Activated CD8-positive, alpha-beta memory T cell treated with anti-CD3 and anti-CD28 coated beads, Interleukin-2, amount 50 U/mL, for 1 hour (primary cell): ENCODE measurements at regions not wholly inside any gene's neighbourhood (a gene's known extent, or its start where the extent isn't known, plus 50 kb on each side); places are given as distances from the start of the nearest gene placed in this dataset.

ENCODE experiments used
- DNase-seq: peaks from one replicate; pipeline ENCODE4 v3.0.0-alpha.2; 2020; ENCODE audit errors: extremely low read depth

DNA sequence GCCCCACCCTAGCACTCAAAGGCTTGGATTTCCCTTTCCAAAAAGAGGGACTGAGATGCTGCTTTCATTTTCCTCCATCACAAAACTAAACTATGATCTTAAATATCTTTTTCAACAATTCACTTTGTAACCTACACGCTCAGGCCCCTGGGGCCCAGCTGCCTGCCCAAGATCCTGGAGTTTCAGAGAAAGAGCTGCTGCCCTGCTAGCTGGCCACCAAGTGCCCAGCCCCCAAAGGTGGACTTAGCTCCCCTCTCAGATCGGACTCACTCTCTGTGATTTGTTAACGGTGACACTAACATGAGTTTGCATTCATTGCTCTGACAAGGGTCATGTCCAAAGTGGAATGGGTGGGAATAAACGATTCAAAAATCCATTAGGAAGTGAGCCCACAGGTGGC lies 119.6 kb upstream of the SMAD3 start:
- no peak for DNase-seq

GRCh38 chr15:66946578-66947164 lies 118.7 kb upstream of the SMAD3 start:
- peak; percentile 35 for DNase-seq

DNA sequence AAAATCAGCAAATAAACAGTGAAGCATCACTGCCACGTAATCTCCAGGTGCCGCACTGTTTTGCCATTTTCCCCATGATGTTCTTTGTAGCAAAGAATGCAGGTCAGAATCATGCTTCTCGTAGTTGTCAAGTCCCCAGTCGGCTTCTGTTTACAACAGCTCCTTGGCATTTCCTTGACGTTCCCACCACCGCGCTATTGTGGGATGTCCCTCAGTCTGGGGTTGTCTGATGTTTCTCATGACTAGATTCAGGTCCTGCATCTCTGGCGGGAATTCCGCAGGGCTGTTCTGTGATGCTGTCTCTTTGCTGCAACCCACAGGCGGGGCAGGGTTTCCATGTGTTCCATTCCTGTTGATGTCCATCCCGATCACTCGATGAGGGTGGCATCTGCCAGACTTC lies 117.9 kb upstream of the SMAD3 start:
- no peak for DNase-seq

DNA sequence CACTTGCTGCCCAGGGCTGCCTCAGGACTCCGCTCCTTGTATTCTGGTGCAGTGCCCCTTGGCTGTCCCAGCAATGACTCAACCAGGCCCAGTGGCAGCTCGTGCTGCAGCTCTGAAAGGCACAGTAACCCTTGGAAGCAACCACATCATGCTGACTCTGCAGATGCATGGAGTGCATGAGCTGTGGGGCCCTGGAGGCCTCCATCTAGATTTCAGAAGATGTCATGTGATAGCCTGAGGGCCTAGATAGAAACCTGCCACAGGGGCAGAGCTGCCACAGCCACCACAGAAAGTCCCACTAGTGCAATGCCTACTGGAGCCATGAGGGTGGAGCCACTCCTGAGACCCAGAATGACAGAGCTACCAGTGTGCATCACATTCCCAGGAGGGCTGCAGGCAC lies 117.1 kb upstream of the SMAD3 start:
- no peak for DNase-seq

DNA sequence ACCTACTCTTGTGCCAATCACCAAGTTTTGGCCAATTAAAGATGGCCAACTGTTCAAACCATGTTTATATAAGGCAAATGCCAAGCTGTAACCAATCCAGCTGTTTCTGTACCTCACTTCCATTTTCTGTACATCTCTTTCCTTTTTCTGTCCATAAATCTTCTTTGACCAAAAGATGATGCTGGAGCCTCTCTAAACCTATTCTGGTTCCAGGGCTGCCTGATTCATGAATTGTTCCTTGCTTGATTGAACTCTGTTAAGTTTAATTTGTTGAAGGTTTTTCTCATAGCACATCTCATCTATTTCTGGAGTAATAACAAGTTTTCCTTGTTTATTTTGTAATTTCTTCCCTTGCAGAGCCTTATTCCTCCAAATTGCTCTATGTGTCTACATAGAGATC lies 115.3 kb upstream of the SMAD3 start:
- no peak for DNase-seq

- DNase-seq = no peak
Observed at GRCh38 chr15:66951531-66952320, 113.7 kb upstream of the SMAD3 start.

- no peak for DNase-seq
Observed at GRCh38 chr15:66952756-66953522, 112.5 kb upstream of the SMAD3 start.

DNA sequence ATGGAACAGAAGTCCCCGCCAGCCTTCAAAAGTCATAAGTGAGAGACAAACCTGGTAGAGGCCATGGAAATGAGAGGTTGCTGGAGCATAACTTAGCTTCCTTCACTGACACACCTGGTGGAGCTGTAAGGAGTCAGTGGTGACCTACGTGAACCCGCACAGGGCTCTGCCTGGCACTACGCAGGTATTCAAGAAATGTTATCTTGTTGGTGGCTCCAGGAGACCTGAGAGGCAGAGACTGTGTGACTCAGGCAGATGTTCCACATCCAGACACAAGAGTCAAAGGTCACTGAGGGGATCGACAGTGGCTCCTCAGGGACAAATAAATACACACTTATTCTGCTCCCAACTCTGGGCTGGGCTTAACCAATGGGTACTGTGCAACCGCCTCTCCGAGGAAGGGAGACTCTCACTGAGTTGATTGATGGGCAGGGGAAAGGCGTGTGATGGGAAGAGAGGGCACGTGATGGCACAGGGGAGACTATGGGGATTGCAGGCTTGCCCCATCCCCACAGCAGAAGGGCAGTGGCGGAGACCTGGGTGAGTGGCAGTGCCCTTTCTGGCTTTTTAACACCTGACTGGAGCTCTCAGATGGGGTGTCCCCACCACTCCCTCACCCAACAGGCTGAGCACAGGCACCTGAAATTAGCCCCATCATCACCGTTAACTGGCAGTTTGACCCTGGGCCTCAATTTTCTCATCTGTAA lies 111.7 kb upstream of the SMAD3 start:
- DNase-seq = no peak

- DNase-seq = no peak
Observed at GRCh38 chr15:66954601-66955000, 110.8 kb upstream of the SMAD3 start.

DNA sequence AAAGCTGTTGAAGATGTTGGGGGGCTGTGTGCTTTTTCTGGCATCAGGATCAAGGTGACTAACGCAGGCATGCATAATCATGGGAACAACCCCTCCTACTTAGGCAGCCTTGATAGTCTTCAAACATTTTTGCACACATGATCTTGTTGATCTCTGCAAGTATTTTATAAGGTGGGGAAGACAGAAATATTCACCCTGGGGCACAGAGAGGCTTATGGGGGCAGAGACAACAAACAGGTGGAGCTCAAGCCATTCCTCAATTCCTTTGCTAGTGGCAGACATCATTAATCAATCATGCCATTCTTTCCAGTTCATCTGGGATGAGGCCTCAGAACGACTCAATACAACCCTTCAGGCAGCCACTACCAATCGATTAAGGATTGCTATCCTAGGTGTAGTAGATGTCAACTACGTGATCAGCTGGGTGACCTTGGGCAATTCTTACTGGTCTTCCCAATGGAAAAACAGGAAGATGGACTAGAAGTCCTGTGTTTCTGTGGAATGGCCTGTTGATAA lies 110.3 kb upstream of the SMAD3 start:
- DNase-seq = no peak

DNA sequence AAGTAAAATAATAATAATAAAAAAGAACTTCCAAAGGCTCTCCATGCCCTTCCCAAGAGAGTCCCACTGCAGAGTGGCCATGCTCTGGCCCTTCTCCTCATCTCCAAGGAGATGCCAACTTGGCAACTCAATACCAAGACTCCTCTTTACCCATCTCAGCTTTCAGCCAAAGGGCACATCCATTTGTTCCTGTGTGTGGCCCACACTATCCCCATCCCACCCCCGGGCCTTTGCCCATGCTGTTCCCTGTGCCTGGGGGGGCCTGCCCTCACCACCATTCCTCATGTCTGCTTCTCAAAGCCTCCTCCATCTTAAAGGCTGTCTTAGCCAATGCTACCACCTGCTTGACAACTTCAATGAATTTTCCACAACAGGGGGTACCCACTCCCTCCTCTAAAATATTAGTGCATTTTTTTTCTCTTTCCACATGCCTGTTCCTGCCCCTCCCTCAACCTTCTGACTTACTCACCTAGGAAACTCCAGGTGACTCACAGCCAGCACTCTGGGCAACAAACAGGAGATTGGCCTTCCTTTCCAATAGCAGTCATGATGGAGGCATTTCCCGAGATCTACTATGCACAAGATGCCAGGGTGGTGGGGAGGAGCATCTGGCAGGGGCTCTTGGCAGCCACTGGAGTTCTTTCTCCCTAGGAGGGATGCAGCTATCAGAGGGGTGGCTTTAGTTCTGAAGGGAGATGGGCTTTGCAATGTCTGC lies 109.4 kb upstream of the SMAD3 start:
- no peak for DNase-seq

GRCh38 chr15:66956672-66957430 lies 108.6 kb upstream of the SMAD3 start:
- DNase-seq = no peak

- DNase-seq = no peak
Observed at GRCh38 chr15:66957431-66957720, 108.0 kb upstream of the SMAD3 start.

DNA sequence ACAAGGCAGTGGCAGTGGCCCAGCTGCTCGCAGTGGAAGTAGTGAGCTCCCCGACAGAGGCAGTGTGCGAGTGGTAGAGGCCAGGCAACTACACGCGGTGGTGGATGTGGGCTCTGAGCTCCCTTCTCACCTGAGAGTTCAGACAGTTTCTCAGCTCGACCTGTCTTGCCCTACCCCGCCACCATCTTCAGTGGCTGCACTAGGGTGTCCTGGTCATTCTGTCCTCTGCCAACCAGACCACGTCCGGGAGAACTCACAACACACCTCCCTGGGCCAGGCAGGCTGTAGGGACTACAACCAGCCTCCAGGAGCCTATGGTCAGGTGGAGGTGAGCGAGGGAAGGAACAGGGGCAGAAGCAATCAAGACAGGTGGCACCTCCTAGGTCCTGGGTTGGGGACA lies 106.3 kb upstream of the SMAD3 start:
- DNase-seq = no peak

GRCh38 chr15:66959875-66960274 lies 105.5 kb upstream of the SMAD3 start:
- no peak for DNase-seq

- DNase-seq = no peak
Observed at GRCh38 chr15:66960519-66960918, 104.9 kb upstream of the SMAD3 start.

GRCh38 chr15:66961407-66961884 lies 104.0 kb upstream of the SMAD3 start:
- no peak for DNase-seq

GRCh38 chr15:66961901-66962300 lies 103.5 kb upstream of the SMAD3 start:
- no peak for DNase-seq

DNA sequence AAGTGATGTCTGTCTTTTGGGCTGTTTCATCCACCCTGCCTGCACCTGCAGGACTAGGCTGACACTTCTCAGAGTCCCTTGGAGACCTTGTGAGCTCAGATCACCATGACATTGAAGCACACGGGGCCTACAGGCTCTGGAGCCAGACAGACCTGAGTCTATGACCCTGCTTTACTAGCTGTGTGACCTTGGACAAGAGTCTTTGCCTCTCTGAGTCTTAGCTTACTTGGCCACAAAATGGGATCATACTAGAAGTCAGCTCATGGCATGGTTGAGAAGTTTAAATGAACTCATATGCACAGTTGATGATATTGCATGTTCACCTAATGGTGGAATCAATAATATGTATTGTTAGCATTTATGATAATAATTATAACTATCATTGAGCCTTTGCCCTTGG lies 102.9 kb upstream of the SMAD3 start:
- no peak for DNase-seq

DNA sequence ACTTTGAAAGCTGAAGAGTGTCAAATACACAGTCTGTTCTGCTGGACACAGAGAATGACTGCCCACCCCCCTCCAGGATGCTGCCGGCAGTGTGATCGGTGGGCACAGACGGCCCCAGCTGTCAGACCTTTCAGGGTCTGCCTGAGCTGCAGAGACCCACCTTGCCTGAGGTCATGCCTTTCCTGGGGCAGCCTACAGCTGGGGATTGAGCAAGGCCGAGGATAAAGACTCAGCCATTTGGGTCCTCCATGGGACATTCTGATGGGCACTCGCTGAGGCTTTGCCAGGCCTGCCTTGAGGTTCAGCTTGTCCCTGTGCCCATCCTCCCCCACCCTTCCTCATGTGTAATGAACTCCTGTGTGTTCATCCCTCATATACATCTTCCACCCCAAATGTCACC lies 102.3 kb upstream of the SMAD3 start:
- DNase-seq = no peak

GRCh38 chr15:66963710-66964109 lies 101.7 kb upstream of the SMAD3 start:
- no peak for DNase-seq
